GM12801 (cell line): ENCODE measurements at regions not wholly inside any gene's neighbourhood (a gene's known extent, or its start where the extent isn't known, plus 50 kb on each side); places are given as distances from the start of the nearest gene placed in this dataset.

ENCODE experiments used
- CTCF ChIP-seq: IDR thresholded peaks from one replicate; pipeline ENCODE4 v1.5.1; 2011; ENCODE audit warnings: control low read depth; ENCODE audit not compliant: insufficient read length; ENCODE audit errors: extremely low read depth

- no peak for TF ChIP-seq CTCF
Measured at GRCh38 chr1:4931486-4931885, 277.1 kb downstream of the AJAP1 start.

GRCh38 chr1:4928186-4928585, 273.8 kb downstream of the AJAP1 start:
- TF ChIP-seq CTCF = no peak

DNA sequence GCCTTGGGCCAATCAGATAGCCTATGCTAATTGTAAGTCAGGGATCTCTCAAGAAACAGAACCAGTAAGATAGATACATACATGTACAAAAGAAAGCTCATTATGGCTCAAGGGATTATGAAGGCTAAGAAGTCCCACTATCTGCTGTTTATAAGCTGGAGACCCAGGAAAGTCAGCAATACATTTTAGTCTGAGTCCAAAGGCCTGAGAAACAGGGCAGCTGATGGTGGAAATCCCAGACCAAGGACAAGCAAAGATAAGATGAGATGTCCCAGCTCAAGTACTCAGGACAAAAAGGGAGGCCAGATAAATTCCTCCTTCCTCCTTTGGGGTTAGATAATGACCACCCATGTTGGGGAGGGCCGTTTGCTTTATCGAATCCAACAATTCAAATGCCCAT, 269.9 kb downstream of the AJAP1 start:
- no peak for TF ChIP-seq CTCF

GRCh38 chr1:4916610-4917009, 262.2 kb downstream of the AJAP1 start:
- no peak for TF ChIP-seq CTCF

DNA sequence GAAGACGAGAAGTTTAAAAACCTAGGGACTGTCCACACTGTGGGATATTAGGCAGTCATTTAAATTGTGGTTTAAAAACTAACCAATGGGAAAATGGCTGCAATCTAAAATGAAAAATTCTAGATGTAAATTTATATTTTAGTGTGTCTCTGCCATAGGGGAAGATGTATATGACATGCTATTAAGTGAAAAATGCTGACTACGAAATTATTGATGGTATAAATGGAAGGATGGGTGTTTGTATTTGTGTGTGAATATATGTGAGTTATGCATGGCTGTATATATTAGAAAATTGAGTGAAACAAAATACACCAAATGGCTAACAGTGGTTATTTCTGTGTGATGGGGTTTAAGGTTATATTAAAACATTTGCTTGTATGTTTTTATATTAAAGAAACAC, 260.7 kb downstream of the AJAP1 start:
- TF ChIP-seq CTCF = no peak

DNA sequence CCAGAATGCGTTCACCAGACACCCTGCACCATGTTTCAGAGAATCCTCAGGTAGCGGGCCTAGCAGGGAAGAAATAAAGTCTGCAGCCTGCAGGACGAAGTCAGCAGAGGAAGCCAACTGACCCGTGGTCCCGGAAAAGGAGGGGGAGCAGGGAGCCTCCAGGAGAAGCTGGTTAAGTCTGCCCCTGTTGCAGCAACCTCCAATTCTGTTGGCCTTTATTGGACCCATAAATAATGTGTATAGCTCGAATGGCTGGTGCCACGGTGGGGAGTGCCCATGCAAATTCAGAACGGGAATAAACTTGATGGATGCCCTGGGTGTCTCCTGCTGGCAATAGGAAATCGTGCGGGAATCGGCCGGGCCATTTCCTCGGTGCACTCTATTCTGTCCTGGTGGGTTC, 254.1 kb downstream of the AJAP1 start:
- TF ChIP-seq CTCF = no peak

DNA sequence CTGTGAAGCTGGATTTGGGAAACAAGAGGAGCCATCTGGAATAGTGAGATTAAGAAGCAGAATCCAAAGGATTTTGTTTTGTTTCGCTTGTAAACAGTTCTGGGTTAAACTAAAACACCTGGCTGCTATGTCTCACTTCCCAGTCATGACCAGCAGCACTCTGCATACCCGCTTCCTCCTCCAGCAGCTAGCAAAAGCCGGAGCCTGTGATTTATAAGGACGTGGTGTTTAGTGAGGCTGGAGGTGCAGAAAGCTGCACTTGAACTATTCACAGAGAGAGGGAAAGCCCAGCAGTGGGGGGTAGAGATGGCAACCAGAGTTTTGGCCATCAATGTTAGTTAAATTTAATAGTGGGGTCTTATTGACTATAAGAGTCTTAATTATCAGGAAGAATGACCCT, 240.2 kb downstream of the AJAP1 start:
- no peak for TF ChIP-seq CTCF

- TF ChIP-seq CTCF = no peak
Measured at GRCh38 chr1:4880626-4881025, 226.2 kb downstream of the AJAP1 start.
